HG02852 (cell line): ENCODE measurements at regions not wholly inside any gene's neighbourhood (a gene's known extent, or its start where the extent isn't known, plus 50 kb on each side); places are given as distances from the start of the nearest gene placed in this dataset.
"Not testable (repeated sequence)": the region's sequence is repeated elsewhere in the genome, so short reads cannot be mapped to it uniquely, and the experiment has no call there.

ENCODE experiments used
- ATAC-seq: cut with Tn5 transposase; IDR thresholded peaks from one replicate; pipeline ENCODE4 v1.9.1; 2021; ENCODE audit warnings: mild to moderate bottlenecking, moderate library complexity; ENCODE audit not compliant: unreplicated experiment

DNA sequence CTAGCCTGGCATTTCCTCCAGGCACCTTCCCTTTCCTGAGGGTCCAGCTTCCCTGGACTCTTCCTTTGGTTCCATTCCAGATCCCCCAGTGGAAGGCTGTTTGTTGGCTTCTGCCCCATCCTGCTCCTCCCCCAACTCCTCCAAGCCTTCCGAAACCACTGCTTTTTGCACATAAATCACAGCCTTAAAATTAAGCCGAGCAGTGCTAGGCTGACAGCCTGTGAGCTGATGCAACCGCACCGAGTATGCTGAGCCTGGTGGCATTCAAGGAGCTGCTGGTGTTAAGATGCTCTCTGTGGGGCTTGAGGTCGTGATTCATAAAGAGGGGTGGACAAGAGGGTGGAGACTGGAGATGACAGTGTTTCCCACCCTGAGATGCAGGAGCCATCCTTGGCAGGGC is 266.6 kb upstream of the C1orf174 start:
- ATAC-seq = no peak

DNA sequence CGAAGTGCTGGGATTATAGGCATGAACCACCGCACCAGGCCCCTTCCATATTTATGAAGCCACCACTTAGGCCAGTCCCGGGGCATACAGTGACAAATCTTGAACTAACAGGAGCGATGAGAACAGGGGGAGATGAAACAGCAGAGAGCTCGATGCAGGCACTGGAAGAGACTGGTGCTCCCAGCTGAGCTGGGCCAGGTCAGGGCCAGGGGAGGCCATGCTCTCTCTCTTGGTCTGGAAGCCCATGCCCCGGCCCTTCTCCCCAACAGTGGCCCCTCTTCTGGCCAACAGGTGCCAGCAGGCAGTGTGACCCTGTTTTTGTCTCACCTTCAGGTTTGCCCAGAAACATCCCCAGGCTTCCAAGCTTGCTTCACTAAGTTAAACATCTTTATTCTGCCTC is 269.9 kb upstream of the C1orf174 start:
- ATAC-seq = no peak

DNA sequence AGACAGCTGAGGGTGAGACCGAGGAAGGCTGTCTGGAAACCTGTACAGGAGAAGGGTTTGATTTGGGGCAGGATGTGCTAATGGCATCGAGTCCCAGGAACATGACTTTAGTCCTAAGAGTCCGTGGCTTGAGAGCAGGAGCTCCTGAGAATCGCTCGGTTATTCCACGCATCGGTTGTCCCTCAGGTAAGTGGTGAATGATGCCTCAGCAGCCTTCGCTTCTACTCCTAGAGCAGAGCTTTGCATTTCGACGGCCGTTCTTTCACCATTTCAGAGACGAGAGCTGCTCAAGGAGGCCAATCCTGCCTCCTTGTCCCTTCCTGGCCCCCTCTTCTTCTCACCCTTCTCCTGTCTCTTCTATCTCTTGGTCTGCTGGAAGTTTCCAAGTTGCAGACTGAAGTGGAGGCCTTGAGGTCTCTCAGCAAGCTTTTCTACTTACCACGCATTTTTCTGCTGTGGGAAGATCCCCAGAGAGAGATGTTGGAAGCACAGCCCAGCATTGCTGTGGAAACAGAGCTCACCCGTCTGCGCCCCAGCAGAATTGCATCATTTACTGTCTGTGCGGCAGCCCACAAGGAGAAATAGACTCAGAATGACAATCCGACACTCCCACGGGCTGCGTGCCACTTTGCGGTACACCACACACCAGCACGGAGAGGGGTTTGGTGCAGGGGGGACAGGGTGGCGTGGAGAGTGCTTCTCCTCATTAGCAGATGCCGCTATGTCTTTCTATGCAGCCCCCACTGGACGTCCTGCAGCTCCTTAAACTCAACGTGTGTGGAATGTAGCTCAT is 270.7 kb upstream of the C1orf174 start:
- no peak for ATAC-seq

DNA sequence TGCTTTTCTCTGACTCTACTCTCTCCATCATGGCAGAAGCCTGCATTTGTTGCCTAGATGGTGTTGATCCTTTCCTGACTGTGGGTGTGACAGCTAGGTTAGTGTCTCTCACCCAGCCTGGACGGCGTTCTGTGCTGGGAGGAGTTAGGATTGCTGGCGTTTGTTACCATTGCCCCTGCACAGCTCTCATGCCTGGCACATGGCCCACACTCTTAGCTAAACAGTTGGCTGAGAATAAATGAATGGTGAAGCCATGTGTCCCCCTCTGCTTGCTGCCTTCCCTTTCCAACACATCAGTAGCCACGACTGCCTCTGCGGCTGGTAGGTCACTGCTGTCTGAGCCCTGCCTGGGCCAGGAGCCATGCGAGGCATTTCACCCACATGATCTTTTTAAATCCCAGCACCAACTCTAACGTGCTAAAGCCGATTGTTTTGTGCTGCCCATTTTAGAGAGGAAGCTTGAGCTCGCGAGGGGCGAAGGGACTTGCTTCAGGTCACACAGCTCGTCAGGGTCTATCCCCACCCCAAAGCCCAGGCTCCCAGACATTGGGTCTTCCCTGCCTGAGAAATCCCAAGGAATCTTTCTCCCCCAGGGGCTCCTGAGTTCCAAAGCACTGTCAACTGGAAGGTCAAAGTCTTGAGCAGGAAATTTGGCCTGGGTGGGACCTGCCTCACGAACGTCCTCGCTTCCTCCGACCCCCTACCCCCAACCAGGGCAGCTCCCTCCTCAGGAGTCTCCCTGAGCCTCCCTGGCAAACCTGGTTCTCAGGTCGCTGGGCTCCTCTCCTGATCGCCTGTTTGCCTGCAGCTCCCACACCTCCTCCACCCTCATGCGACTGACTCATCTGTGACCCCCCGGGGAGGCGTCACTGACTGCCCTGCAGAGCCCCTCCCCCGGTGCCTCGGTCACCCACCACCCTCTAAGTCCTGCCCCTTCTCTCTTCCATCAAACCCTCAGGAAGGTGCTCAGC is 271.7 kb upstream of the C1orf174 start:
- no peak for ATAC-seq

DNA sequence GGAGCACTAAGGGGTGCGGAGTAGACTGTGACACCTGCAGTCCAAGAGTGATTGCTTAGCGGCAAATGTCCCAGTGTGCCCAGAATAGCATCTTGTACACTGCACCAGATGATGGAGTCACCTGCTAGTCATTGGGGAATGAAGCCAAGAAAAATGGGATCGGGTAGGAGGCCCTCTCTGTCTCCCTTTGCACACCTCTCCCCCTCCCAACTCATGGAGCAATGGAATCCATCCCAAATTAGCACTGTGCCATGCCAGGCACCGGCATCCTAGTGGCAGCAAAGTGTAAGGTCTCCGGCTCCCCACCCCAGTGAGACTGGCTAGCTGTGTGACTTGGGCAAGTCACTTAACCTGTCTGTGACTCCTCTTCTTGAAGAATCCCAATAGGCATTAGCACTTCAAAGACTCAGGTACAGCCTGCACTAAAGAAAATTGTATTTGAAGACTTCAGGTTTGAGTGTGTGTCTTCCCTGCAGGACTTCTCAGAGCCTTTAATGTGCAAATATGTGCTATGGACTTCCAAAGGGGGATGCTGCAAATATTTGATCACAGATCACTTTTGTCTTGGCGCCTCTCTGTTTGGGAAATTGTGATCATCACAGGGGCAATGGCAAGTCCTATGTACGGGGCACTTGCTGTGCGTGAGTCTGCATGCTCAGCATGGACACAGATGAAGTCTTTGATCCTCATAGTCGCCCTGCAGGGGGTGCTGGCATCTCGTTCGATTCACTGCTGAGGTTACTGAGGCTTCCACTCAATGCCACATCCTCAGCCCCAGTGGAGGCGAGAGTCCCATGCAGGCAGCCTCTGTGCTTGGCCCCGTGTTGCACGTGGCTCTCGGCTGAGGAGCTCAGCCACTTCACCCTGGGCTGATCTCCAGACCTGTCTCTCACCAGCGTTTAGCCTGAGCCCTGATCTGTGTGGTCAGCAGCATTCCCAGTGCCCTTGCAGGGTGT is 272.9 kb upstream of the C1orf174 start:
- ATAC-seq = no peak

DNA sequence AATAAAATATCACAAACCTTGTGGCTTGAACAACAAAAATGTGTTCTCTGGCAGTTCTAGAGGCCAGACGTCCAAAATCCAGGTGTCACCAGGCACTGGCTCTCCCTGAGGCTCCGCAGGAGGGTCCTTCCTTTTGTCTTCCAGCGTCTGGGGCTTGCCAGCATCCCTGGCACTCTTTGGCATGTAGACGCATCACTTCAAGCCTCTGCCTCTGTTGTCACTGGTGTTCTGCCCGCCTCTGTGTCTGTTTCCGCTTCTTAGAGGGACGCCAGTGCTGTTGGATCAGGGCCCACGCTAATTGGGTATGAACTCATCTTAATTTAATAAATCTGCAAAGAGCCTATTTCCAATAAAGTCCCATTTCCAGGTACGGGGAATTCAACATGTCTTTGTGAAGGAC is 273.7 kb upstream of the C1orf174 start:
- ATAC-seq = no peak

DNA sequence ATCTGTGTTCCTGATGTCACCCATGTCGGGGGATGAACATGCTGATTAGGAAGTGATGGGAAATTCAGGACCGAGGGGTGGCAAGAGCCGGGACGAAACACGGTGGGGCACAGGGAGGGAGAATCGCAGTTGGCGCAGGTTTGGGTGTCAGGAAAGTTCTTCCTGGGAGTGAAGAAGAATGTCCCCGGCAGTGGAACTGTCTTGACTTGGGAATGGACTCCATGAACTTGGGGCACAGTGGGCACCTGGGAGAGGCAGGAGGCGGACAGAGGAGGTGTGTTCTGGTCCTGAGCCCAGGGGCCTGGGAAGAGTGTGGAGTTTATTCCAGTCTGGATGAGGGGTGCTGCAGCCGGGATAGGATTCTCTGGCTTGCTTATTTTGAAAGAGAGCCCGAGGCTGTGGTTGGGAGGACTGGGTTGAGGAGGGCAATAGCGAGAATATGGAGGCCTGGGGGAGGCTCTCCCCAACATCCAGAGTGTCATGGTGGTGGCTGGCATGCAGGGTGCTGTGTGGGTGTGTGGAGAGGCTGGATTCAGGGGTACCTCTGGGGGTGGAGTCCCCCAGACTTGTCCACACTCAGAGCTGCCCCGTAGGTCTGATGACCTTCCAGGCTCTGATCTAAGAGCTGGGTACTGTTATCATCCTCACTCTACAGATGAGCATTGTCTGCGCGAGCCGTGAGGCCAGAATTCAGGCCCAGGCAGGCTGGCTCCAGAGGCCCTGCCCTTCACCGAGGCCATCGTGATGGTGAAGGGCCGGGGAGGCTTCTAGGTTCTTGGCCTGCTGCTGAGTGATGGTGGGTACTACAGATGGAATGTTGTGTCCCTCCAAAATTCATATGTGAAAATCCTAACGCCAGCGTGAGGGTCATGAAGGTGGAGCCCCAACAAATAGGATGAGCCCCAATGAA is 274.5 kb upstream of the C1orf174 start:
- ATAC-seq = no peak

DNA sequence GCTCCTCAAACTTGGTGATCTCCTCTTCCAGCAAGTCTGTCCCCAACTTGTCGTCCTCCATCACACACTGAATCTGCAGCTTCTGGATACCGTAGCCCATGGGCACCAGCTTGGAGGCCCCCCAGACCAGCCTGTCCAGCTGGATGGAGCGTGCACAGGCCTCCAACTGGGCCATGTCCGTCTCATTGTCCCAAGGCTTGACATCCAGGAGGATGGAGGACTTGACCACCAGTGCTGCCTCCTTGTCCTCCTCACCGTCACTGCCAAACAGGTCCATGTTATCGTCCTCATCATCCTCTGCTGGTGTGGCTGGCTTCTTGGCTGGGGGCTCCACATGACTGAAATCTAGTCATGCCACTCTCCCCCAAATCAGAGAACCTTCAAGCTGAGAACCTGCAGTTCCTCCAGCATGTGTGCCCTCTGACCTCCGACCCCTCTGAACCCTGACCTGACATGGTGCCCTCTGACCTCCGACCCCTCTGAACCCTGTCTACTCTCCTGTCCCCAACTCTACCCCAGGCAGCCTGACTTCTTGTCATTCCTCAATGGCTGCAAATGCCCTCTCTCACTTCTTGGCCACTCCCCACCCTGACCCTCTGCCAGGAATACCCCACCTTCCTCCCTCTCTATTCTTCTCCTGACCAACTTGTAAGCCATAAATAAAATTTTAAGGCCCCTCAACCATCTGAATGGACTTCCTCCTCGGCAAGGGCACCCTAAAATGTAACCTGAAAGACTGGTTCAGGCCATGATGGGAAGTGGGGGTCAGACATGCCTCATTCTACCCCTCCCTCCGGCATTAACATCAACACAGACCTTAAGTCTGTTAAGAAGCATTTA is 275.7 kb upstream of the C1orf174 start:
- ATAC-seq = no peak

DNA sequence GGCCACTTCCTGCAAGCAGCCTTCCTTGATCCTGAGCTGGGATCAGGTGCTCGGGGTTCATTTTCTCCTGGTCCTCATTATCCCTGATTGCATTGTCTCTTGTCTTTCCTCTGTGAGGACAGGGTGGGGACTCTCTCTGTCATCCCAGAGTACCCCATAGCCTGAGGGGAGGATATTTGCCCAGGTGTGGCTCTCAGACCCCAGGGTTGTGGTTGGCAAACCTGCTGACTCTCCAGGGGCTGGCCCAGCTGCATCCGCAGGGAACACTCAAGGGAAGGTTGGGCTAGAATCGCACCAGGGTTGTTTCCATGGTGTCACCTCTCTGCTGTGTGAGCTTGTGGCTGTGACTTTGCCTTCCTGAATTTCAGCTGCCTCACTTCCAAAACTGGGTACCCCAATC is 276.8 kb upstream of the C1orf174 start:
- ATAC-seq = no peak

DNA sequence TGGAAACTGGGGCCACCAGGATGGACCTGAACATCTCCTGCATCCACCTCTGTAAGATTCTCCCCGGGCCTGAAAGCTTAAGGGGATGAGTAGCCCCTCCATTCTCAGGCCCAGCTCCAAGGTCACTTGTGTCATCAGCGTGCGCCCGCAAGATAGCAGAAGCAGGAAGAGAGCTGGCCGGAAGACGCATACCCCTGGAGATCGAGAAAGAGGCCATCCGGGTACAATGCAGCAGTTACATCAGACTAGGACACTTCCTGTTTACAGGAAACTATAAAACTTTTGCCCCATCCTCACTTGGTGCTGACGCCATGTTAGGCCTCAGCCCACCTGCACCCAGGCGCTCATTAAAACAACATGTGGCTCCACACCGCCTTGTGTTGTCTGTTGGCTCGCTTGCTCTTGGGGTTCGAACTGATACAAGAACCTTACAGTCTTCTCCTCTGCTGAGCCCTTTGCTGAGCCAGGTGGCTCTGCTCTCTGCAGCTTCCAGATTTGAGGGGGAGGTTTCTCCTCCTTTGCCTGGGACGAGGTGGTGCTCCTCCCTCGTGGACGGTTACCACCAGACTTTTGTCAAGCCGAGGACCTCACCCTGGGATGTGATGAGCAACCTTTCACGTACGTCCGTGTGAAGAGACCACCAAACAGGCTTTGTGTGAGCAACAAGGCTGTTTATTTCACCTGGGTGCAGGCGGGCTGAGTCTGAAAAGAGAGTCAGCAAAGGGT is 277.5 kb upstream of the C1orf174 start:
- ATAC-seq = no peak

DNA sequence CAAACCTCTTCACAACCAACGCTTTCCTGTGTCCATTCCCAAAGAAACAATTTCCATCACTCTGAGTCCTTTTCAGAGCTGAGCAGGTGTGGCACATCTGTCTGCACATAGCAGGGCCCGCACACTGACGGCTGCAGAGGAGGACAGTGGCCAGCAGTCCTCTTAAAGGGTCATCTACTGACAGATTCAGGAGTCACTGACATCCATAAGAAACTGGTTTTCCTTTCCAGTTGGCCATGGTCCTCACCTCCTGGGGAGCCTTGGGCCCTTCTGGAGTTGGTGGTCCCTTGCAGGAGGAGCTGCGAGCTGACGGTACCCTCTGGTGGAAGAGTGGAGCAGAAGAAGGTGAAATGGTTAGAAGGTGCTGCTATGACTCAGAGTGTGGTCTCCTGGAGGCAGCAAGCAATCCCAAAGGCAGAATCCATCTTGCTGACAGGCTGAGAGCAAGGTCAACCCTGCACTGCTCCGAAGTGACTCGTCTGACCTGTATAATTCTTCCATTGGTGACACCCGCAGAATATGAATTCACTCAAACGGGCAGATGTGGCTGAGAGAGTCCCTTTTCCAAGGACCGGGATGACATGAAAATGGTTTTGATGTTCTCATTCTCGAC is 278.5 kb upstream of the C1orf174 start:
- no peak for ATAC-seq

DNA sequence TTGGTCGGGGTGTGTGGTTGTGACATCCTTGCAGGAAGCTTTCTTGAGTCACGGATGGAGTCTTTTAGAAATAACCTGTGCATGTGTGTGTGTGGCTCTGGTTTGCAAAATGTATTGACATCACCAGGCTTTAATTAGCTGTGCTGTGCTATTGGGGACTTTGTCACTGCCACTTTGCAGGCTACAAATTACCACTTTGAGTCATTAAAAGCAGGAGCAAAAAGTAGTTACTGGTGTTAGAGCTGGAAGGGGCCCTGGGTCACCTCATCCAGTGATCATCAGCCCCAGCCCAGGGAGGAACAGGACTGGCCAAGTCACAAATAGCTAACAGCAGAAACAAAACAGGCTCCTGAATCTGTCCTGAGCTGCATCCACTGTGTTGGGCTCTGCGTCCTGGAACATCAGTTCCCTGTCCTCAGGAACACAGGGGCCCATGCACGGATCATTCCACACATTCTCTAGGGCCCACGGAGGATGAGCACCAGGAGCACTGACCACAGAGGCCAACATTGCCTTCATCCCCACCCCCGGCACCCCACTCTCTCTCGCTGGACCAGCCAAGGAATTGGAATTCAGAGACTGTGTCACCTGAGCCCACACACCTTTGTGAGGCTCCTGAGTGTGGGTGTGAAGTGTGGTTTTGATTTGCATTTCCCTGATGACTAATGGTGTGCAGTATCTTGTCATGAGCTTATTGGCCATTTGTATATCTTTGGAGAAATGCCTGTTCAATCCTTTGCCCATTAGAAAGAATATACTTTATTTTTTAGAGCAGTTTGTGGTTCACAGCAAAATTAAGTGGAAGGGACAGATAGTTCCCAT is 280.1 kb upstream of the C1orf174 start:
- no peak for ATAC-seq

DNA sequence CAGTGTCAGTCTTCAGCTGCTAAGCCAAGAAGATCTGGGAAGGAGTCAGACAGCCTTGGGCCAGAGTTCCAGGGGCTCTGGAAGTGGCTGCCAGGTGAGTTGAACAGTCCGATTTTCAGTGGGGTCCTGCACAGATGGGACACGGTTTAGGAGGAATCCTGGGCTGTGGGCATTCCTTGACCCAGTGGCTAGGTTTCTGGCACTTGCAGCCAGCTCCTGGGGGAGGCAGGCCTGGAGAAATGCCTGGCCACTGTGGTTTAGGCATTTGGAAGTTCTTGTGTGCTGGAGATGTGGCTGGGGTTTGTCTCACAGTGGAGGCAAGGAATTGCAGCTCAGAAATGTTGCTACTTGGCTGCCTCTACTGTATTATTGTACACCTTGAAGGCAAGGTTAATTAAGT is 286.4 kb upstream of the C1orf174 start:
- not testable (repeated sequence) for ATAC-seq

DNA sequence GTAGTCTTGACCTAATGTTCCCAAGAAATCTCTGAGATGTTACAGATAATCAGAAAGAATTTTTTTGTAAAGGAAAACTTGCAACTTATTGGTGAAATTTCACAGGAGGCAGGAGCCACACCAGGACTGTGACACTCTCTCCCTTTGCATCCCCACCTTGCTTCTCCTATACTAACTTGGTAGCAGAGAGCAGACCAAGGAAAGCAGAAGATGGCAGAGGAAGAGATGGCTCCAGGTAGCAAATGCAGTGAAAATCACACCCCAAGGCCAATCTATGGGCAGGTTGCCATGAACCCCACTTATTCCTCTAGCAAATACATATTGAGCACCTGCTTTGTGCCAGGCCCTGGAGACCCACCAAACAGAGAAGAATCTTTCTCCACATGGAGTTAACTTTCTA is 303.4 kb upstream of the C1orf174 start:
- ATAC-seq = no peak

DNA sequence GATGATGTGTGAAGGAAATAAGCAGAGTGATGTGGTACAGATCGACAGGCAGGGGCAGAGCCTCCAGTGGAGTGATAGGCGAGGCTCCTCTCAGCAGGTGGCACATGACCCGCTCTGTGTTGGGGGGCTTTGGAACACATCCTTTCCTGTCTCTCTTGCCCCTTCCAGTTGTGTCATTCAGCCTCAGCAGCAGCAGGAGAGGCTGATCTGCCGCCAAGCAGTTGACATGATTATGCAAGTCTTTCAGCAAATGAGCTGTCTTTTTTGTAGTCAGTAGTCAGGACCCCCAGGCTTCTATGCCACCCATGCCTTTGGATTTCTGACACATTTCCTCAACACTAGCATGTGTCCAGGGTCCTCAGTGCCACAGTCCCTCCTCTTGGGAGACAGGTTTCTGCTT is 307.1 kb upstream of the C1orf174 start:
- no peak for ATAC-seq

DNA sequence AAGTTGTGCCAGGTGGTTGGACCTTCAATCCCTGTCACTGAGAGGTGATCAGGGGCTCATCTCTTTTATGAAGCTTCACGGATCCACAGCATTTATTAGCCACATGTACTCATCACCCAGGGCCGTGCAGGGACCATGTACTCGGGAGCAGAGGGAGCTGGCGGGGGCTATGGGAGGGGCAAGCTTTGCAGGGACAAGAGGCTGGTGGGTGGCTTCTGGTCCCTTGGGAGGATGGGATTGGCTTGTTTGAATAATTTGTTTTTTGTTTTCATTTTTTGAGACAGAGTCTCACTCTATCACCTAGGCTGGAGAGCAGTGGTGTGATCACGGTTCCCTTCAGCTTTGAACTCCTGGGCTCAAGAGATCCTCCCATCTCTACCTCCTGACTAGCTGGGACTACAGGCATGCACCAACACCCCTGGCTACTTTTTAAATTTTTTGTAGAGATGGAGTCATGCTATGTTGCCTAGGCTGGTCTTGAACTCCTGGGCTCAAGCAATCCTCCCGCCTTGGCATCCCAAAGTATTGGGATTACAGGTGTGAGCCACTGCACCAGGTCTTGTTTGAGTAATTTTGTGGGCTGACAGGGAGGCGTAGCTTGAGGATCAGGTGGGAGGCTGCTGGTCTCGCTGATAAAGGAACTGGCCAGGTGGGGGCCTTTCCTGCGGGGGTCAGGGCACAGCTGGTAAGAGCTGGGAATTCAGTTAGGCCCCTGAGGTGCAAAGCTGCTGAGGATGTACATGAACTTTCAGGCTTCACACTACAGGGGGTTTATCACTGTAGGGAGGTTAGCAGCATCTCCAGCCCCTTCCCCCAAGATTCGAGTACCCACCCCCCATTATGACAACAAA is 308.0 kb upstream of the C1orf174 start:
- ATAC-seq = no peak
